ENCODE measurements at regions not wholly inside any gene's neighbourhood (a gene's known extent, or its start where the extent isn't known, plus 50 kb on each side); places are given as distances from the start of the nearest gene placed in this dataset.

DNA sequence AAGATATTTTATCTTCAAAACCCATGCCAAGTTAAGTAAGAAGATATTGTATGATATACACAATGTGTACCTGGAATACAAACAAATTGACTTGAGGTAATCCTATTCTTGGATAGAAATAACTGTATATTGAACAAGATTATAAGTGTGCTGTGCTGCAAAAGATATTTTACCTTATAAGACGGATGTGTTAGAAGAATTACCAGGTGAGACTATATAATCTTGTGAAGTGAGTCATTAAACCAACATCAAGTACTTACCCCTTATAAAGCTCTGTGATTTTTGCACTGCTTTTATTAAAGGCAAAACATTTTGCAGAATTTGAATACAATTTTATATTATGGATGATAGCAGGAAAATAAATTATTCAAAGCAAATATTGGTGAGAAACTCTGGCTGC is 570.0 kb downstream of the MMUT start:
- DNase-seq: peak; percentile 10

GRCh38 chr6:48891308-48891707 is 571.7 kb downstream of the MMUT start:
- DNase-seq: no peak

DNA sequence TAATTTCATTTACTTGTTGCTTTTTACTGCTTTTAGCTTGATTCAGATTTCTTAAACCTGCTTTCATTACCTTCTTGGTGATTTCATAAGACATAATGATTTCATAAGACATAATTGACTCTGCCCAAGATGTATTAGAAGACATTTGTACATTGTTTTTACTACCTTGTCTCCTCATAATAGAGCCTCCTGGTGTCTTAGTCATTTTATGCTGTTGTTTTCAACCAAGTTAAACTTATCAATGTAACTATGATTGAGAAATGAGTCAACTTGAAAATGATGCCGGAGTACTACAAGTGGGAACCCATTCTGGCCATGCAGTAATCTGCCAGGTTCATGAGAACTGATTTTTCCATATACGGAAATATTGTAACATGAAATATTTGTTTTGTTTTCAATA is 573.6 kb downstream of the MMUT start:
- no peak for DNase-seq

- no peak for DNase-seq
Observed at GRCh38 chr6:48883116-48883515, 579.9 kb downstream of the MMUT start.

- no peak for DNase-seq
Observed at GRCh38 chr6:48881551-48881950, 581.5 kb downstream of the MMUT start.

DNA sequence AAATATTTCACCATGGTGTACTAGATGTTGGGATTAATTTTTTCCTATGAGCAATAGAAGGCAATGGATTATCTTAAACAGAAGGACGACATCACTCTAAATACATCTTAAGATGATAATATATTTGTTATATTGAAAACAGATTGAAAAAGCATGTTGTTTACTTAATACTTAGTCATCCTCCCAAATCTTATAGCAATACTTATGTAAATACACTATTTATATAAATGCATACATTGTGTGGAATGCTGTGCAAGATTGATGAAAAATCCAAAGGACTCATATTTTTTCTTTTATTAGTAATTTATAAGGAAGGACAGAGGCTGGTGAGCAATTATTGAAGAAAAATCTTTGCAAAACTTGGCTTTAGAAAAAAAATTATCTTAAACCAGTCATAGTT is 593.5 kb downstream of the MMUT start:
- no peak for DNase-seq

DNA sequence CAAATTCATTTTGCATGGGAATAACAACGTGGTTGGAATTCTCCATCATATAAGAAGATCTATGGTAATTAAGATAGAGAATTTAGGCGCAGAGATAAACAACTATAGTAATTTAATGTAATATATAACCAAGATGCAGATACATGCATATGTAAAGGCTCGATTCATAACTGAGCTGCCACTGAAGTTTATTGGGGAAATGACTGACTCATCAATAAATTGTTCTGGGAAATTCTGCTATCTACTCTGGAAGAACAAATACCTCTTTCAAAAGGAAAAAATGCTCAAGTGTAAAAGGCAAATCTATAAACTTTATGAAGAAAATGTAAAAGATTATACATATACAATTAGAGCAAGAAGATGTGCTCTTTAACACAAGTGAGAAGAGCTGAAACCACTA is 596.4 kb downstream of the MMUT start:
- no peak for DNase-seq

- DNase-seq: no peak
Observed at GRCh38 chr6:48860175-48860574, 602.9 kb downstream of the MMUT start.

GRCh38 chr6:48859562-48860123 is 603.4 kb downstream of the MMUT start:
- DNase-seq: no peak

- DNase-seq: no peak
Observed at GRCh38 chr6:48845219-48845618, 617.8 kb downstream of the MMUT start.

DNA sequence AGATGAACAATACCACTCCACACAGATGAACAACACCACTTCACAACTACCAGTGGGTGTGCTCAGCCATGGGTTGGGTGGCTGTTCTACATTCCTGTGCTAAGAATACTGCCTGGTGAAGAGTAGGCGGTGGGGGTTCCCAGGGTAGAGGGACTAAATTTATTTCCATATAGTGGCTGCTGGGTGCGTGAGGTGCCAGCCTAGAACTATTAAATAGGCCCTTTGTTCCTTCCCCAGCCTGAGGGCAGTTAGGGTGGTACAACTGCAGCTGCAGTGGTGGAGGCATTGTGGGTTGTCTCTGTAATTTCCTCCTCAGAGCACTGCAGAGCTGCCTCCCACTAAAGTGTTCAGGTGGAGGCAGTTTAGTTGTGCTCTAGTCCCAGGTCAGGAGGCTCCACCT is 618.4 kb downstream of the MMUT start:
- no peak for DNase-seq

DNA sequence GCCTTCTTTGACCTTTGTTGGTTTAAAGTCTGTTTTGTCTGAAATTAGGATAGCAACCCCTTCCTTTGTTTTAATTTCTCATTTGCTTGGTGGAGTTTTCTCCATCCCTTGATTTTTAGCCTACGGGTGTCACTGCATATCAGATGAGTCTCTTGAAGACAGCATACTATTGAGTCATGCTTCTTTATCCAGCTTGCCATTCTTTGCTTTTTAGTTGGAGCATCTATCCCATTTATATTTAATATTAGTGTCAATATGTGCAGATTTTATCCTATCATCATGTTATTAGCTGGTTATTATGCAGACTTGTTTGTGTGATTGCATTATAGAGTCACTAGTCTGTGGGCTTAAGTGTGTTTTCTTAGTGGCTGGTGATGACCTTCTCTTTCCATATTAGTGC is 622.2 kb downstream of the MMUT start:
- no peak for DNase-seq

DNA sequence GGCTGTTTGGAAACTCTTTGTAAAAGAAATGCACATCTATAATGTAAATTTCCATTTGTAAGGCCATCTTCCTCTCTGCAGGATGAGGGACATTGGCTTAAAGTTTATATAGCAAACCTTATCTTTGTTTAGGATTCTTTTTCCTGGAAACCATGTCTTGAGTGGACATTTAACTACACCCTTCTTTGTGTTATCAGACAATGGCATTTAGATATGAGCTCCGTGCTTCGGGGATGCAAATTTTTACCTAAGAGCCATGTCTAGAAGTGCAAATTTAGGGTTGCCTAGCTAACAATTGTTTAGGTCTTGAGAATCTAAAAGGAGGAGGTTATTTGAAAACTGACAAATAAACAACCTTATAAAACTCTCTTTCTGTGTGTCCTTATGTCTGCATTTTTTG is 623.8 kb downstream of the MMUT start:
- DNase-seq: no peak

GRCh38 chr6:48837744-48838143 is 625.3 kb downstream of the MMUT start:
- no peak for DNase-seq

DNA sequence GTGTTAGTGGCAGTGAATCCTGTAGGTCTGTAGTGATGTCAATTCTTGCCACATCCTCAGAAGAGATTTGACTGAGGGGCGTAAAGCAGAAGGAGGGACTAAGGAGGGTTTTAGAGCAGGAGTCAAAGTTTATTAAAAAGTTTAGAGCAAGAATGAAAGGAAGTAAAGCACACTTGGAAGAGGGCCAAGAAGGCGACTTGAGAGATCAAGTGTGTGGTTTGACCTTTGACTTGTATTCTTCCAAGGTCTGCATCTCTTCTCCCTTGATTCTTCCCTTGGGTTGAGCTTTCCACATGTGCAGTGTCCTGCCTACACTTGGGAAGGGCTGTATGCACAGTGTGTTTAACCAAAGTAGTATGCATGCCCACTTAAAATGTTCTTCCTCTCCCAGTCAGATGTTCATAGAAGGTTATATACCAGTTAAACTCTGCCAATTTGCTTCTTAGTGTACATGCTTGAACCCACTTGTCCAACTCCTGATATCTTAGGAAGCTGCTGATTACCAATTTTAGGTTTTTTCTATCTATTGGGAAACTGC is 627.6 kb downstream of the MMUT start:
- no peak for DNase-seq

- no peak for DNase-seq
Observed at GRCh38 chr6:48834706-48835105, 628.3 kb downstream of the MMUT start.

GRCh38 chr6:48833916-48834315 is 629.1 kb downstream of the MMUT start:
- no peak for DNase-seq

GRCh38 chr6:48826901-48827701 is 636.0 kb downstream of the MMUT start:
- DNase-seq: no peak

DNA sequence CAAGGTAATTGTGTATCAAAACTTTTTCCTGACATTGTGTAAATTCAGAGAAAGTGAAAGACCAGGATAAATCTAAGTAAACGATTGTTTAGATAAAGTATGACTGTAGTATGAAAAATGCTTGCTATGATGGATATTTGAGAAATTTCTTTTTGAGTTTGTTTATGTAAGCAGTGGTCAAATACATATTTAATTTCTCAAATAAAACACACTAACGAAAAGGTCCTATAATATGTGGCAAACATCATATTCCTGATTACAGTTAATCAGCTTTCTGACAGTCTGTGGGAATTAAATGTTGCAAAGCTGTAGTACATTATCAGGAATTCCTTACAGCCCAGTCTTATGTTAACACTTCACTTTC is 636.9 kb downstream of the MMUT start:
- no peak for DNase-seq

DNA sequence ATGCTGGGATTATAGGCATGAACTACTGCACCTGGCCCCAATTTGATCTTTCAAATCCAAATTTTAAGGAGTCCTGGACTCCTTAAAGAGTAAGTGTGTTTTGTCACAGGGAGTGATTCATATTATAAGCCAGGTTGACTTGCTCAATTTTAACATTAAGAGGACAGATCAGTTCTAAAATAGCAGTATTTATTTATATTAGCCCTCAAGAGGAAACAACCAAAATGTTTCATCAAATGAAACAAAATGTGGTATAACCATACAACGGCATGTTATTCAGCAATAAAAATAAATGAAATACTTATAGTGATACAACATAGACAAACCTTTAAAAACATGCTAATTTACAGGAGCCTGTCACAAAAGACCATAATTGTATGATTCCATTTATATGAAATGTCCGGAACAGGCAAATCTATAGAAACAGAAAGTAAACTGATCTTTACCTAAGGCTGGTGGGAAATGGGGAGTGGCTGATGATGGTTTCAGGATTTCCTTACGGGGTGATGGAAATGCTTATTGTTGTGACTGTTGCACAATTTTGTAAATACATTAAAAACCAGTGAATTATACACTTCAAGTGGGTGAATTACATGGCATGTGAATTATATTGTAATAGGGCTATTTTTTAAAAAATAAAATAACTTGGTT is 637.4 kb downstream of the MMUT start:
- DNase-seq: no peak

GRCh38 chr6:48818052-48818412 is 645.0 kb downstream of the MMUT start:
- DNase-seq: no peak

DNA sequence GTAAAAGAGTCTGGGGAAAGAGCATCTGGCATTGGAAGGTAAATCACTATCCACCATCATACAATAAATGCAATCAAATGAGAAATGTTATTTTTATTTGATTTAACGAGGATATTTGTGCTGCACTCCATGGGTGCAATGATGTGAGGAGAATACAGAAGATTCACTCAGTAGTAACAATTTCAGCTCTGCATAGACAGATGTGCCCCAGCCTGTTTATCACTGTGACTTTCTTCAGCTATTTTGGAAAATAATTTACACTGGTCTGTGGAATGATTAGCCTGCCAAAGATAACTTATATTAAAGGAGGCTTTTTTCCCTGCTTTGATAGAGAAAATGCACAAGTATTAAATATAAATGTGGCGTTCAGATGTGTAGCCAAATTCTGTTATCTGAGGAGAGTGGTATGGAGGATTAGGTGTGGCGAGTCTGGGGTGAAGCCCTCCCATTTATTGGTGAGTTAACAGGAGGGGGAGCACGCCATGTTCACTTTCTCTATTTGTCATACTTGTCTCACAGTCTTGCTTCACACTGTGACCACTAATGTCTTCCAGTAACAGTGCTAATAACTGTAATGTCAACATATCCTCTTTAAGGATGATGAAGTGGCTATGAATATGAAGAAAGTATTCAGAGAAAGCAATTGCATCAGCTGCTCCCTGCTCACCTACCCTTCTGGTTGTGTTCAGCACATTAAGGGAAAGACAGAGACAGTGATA is 645.6 kb downstream of the MMUT start:
- DNase-seq: no peak

GRCh38 chr6:48814957-48815356 is 648.1 kb downstream of the MMUT start:
- DNase-seq: no peak

- DNase-seq: no peak
Observed at GRCh38 chr6:48813836-48814235, 649.2 kb downstream of the MMUT start.
